Renal cortex interstitium (tissue), 11 donors: ENCODE measurements at regions not wholly inside any gene's neighbourhood (a gene's known extent, or its start where the extent isn't known, plus 50 kb on each side); places are given as distances from the start of the nearest gene placed in this dataset.

ENCODE experiments used
- DNase-seq, 11 donors: peaks; one replicate each; pipeline ENCODE4 v3.0.0-alpha.2; 2013; ENCODE audit warnings: low read depth in 9 of 11, low spot score in 4 of 11; ENCODE audit errors: extremely low read depth in 1 of 11

DNA sequence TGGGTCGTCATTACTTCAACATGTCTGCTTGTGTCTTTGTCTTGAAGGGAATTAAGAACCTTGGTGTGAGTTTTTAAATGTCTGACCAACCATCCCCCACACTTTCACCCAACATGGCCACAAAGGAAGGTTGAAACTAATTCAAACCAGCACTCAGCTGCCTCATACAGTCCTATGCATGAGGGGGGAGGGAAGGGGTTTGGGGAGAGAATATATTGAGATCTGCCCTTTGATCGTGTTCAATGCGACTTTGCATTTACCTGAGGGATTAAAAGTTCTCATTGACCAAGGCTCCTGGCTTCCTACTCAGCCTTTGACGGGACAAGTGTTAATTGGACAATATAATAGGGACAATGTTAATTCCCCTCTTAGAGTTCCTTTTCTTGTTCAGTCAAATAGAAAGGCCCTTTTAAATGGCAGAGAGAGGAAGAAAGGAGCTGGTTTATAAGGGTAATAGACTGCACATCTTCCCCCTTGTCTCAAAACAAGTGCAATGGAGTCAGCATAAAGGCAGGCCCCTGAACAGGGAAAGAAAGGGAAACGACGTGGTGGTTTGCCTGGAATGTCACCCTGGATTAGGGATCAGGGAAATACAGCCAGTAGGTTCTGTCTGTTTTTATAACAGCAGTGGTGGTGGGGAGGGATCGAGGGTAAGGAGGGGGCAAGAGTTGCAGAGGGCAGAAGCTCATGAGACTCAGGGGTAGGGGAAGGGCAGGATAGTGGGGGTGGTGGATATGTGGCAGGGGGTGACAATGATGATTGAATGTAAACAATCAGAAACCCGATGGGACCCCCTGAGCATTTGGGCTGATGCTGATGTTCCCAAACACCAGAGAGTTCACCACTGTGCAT lies 198.7 kb downstream of the MYCN start:
- no peak for DNase-seq

DNA sequence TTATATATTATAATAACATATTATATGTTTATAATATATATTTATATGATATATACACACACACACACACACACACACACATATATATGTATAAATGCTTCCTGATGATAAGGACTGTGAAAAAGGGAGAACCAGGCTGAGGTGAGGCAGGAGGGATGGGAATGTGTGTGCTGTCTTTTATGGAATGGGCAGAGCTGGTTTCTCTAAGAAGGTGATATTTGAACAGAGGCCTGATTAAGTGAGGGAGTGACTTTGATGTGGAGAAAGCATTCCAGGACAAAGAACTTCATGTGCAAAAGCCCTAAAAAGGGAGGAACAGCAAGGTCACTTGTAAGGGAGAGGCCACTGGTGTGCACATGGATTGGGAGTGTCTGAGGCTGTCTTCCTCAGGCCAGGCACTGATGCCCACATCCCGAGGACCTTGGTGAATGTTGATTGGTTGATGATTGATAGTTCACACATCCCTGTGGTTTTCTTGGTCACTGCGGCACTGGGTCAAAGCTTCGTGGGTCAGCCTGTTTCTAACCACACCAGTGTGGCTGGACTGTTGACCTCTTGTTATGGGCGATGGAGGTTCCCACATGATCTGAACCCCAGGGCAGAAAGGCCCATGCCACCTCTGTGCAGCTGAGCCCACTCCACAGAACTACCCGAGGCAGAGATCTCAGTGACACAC lies 196.9 kb downstream of the MYCN start:
- DNase-seq, result no peak

DNA sequence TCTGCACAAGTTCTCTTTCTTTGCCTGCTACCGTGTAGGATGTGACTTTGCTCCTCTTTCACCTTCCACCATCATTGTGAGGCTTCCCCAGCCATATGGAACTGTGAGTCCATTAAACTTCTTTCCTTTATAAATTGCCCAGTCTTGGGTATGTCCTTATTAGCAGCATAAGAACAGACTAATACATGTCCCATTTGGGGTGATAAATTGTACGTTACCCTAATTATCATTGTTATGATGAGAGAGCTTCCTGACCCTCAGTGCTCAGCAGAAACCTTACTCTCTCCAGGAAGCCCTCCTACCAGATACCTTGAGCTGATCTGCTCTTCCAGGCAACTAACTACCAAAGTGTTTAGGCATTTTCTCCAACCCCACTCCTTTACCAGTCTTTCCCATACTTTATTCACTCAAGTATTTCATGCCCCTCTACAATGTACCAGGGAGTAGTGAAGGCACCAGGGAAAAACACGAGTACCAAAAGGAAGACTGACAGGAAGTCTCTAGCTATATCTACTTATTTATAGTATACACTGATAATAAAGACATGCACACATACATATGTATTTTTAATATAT lies 196.2 kb downstream of the MYCN start:
- DNase-seq, result no peak

DNA sequence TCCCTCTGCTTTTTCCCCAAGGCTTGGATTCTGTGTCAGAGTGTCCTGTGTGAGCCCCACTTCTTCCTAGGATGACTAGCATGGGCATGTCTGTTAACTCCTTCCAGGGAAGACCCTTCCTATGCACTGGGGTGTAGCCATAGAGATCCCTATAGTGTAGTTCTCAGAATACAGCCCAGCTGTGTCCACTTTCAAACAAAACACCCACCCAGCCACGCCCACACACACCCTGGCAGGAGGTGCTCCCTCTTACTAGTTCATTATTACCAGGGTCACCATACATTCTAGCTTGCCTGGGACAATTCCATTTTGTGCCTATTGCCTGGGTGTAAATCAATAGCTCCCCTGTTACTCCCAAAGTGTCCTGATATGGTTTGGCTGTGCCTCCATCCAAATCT lies 195.6 kb downstream of the MYCN start:
- DNase-seq, result no peak

DNA sequence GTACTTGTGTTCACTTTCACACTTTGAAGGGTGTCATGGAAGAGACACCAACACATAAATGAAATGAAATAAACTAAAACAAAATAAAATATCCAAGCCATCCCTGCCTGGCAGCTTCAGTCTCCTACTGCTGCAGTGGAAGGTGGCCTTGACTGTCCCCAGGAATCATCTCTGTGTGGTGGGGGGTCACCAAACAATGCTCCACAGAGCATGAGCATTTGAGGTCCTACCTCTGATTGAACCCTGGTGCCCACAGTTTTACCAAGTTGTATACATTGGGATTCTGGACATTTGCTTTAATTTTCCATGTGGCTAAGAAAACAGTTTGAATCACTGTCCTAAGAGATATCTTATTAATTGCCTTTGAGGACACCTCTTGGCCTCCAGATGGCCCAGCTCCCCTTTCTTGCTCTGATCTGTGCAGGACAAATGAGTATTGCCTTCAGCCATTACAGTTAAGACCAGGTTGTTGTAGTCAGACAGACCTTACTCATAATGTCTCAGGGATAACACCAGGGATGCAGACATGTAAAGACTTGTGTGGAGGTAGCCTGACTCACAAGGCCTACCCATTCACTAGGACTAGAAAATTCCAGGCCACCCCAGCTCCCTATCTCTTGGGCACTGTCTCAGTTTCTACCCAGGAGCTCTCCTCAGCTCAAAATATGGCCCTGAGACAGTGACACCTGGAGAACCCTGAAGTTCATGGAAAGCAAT lies 195.0 kb downstream of the MYCN start:
- DNase-seq, result no peak

DNA sequence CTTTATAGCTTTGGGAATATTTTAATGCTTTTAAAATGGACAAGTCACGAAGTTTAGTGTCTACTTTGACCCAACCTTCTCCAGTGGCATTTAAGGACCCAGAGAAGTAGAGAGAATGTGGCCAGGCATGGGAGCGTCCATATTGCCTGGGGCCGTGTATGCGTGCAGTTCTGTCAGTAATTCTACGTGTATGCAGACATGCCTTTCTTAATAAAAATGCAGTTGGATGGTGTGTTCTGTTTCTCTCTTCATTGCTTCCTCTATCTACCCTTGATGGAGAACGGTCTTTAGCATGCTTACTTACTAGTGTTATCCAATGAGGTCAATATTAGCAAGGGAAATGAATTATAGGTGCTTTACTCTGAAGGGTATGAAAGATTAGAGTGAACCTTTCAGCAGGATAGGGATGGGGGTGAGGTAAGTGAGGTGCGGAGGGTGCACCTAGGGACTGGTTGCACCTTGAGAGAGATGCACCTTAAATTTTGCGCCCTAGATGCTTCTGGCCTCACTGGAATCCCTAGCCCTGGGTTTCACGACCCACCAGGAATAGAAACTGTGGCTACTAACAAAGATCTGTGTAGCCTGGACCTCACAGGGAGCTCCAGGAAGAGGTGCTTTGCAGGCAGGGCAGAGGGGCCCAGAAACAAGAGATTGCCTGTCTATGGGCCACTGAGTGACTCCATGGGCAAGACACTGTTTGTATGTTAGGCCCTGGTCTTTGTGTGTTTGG lies 194.3 kb downstream of the MYCN start:
- DNase-seq, result no peak

DNA sequence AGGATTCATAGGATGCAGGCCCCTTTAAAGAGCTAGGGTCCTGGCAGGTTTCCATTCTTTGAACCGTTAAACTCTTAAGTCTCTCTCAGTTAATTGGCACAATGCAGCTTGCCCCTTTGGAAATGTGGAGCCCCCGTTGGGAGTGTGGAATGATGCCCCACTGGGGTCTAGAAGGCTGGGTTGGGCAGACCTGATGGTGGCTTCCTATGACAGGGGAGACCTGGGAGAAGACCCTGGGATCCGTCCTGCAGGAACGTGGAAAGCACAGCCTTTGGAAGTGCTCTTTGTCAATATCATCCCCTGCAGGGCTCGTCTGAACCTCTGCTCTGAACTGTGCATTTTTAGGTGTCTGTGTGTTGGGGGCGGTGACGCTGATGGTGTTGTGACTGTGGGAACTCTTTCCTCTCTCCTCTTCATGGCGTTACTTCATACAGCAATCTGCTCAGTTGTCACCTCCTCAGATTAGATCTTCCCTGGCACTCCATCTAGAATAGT lies 190.6 kb downstream of the MYCN start:
- DNase-seq, result no peak

DNA sequence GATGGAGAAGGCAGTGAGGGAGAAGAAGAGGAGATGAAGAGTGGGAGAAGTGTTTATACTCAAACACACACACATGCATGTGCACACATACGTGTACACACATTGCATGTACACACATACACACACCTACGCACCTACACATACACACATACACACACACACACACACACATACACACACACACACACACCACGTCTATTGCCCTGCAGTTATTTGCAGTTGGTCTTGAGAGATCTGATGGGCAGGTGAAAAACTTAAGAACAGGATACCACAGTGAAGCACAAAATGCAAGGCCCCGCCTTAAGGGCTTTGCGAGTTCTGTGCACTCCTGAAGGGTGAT lies 190.2 kb downstream of the MYCN start:
- DNase-seq, result no peak

DNA sequence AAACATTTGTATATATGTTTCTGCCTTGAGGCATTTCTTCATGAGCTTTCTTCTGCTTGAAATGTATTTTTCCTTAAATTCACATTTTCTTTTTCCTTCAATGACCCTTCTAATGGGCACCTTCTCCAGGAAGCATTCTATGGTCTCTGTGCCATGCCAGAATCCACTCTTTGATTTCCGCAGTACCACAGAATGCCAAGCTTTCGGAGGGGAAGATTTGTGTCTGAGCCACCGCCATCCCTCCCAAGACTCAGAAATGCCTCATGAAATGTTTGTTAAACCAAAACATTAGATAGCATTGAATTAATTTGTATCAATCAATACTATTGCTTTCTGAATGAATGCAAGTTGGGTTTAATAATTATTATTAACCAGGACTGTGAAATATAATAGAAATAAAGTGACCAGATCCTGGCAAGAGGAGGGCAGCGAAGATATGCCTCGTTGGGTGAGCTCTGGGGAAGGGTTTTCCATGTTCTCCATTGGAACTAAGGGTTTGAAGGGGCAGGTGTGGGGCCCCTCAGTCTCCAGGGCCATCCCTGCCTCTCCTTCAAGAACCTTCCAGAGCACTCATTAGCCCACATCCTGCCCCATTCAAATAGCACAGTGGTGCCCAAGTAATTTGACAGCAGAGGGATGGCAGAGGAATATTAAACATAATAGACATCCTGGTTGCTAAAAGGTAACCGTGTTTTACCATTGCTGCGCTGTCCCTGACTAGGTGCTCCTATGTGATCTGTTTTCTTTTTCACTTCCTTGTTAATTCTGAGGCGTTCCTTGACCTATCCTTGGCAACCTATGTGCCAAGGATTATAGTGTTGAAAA lies 189.6 kb downstream of the MYCN start:
- DNase-seq, result no peak

DNA sequence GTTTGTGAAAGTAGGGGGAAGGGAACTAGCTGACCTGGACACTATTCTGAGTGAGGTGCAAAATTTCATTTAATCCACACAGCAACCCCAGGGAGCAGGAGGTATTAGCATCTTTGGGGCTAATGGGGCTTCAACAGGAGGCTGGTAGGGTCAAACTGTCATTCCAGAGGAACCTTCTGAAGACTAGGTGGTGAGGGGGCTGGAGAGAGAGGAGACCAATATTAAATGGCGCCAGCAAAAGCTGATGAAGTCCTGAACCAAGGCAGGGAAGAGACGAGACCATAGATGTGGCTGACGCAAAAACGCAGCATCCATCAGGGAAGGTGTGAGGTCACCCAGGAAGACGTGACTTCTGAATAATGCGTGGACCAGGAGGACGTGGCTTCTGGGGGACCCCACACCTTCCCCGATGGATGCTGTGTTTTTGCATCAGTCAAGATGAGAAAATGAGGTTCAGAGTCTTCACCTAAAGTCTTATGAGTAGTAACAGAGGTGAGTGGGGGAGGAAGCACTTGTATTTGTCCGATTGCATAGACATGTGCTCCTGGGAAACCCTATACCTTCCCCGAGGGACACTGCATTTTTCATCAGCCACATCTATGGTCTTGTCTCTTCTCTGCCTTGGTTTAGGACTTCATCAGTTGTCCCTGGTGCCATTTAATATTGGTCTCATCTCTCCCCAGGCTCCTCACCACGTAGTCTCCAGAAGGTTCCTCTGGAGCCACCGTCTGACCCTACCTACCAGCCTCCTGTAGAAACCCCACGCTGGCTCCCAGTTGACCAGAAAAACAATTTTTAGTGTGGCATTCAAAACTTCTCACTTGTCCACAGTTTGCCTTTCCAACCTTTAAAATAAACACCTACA lies 188.6 kb downstream of the MYCN start:
- no peak for DNase-seq

DNA sequence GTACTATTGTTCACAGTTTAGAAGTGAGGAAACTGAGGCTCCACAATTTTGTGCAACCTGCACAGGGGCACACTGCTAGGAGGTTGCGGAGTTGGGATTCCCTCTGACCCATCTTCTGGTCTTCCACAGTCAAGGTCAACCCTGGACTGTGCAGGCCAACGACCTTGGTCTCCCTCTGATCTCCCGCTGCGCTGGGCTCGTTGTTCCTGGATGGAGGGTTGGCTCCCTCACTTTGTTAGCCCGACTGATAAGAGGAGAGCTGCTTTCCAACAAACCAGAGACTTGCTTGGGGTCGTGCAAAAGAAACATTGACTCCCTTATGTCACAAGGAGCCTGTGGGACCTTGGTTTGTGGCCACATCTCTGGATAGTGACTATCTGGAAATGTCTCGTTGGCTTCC lies 187.6 kb downstream of the MYCN start:
- DNase-seq, result no peak

DNA sequence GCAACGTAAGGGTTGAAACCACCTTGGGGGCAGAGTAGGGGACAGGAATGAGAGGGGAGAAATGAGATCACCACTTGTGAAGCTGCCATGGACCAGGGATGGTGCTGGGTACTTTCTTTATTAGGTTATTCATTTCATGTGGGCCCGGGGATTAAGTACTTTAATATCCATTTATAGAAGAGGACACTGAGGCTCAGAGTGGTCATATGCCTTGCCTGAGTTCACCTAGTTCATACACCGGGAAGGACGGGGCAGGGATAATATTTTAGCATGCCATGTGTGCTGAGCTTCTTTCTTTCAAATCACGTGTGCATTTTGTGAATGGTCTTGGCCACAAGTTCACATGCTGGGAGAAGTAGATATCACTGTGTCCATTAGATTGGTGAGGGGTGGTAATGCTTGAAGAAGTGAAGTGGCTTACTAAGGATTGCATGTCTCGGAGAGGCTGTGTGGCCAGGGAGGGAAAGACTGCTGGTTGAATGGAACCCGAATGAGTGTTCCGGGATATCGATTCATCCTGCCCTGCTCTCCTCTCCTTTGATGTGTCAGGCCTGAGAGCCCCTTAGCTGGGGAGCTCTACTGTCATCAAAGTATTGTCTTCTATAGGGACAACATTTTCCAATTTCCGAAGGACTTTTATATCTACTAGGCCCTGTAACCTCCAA lies 187.1 kb downstream of the MYCN start:
- DNase-seq, result no peak

DNA sequence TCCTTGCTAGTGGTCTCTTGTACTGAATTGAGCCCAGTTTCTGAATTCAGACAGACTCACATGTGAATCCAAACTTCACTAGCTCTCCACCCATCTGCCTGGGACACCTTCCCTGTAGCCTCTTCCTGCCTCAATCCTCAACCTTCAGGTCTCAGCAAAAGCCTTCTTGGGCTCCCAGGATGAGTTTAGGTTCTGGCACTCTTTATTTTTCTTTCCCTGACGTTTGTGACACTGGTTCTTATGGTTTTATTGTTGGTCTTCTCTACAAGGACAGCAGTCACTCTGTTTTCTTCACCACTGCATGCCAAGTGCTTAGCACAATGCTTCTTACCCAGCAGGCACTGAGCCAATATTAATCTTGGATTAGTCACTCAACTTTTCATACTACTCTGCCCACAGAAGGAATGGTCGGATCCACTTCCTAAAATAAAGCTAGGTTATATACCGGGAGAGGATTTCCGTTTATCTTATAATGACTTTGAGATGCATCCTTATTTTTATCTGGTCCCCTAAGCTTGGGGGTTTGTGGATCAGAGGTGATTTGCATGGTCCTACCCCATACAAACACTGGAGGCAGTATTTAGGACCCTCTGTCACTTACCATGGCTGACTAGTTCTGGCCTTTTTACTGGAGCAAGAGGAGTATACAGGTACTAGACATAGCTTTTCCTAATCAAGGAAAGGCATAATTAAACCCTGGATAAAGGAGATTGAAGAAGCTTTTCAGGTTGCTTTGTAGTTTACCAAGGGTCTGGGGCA lies 186.3 kb downstream of the MYCN start:
- DNase-seq, result no peak

DNA sequence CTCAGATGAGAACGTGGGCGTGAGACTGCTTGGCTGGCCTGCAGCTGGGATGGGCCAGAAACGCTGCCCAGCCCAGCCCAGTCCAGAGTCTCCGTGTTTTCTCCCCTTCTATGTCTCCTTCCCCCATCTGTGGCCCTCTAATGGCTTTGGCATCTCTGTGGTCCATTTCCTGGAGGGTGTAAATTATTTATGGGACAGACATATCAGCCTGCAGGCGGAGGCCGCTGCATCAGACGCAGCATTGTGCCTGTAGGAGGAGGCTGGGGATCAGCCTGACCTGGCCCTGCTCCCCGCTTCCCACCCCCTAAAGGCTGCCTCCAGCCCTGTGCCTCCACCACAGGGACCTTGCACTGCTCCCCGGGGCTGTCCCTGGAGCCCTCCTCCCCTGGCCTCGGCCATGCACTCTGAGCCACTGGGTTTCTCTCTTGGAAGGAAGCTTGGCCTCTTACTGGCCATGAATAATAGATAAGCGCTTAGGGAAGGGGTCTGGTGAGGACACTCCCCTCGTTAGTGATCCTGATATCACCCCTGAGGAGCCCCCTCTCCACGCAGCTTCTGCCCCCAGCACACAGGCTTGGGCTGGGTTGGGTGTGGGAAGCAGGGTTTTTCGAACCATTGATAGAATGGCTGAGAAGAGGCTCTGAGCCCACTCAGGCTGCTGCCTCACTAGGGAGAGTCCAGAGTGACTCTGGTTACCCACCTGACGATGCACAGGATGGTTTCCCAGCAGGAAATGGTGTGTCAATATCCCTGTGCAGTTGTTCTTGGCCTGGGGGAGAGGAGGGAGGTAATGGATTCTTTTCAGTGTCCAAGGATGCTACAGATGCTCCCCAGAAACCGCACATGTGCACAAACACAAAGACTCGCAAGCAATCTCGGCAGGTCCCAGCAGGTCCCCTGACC lies 185.5 kb downstream of the MYCN start:
- no peak for DNase-seq
